ENCODE measurements at regions not wholly inside any gene's neighbourhood (a gene's known extent, or its start where the extent isn't known, plus 50 kb on each side); places are given as distances from the start of the nearest gene placed in this dataset.

DNA sequence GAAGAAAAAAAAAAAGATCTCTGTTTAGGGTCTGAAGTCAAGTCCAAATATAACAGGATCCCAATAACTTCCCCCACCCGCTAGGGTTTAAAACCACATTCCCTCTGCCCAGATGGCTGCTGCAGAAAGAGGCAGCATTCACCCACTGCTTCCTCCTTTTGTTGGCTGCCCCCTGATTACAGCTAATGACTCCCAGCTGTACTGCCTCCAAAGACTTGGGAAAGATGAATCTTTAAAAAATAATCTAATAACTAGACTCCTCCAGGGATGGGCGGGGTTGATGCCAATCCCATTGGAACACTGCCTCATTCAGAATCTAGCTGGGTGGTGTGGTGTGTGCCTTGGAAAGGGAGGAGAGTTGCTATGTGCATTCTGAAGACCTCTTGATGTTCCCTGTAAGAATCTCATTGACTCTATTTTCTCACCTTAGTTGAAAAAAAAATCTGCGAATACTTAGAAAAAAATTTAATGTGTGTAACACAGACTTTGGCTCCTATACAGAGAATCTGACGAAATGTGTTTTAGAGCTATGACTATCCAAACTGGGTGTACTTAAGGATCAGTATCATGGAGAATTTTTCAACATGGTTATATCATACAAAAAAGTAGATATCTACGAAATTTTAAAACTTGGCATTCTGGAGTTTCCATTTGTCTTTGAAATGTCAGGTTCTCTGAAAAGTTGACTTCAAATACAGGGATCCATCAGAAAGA lies 174.0 kb downstream of the RNF144B start:
- TF ChIP-seq, protein P1, sequence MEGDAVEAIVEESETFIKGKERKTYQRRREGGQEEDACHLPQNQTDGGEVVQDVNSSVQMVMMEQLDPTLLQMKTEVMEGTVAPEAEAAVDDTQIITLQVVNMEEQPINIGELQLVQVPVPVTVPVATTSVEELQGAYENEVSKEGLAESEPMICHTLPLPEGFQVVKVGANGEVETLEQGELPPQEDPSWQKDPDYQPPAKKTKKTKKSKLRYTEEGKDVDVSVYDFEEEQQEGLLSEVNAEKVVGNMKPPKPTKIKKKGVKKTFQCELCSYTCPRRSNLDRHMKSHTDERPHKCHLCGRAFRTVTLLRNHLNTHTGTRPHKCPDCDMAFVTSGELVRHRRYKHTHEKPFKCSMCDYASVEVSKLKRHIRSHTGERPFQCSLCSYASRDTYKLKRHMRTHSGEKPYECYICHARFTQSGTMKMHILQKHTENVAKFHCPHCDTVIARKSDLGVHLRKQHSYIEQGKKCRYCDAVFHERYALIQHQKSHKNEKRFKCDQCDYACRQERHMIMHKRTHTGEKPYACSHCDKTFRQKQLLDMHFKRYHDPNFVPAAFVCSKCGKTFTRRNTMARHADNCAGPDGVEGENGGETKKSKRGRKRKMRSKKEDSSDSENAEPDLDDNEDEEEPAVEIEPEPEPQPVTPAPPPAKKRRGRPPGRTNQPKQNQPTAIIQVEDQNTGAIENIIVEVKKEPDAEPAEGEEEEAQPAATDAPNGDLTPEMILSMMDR (IDR thresholded peaks at IDR 0.05; ENCODE audit: low read depth, low read length): no peak
- no peak for TF ChIP-seq POLR2A (IDR thresholded peaks at IDR 0.05; ENCODE audit: extremely low read depth, insufficient read length)
